Endothelial cell of umbilical vein (primary cell): ENCODE measurements at regions not wholly inside any gene's neighbourhood (a gene's known extent, or its start where the extent isn't known, plus 50 kb on each side); places are given as distances from the start of the nearest gene placed in this dataset.

Source experiments
- BruUV-seq: library from RNA; stranded (reverse); fragments of 400-500 nt; replicated peaks from 2 replicates; lab custom pipeline; 2021; lab: Mats Ljungman, UMichigan
- CTCF ChIA-PET: fragments of 300-600, 350-600 bp; sonication (Branson Sonifier 250); formaldehyde crosslinking; loops from one replicate; lab custom pipeline; 2021; ENCODE audit warnings: antibody characterized with exemption, inconsistent platforms; lab: Charles Lee
- POLR2A ChIA-PET: fragments of 300-600, 350-600 bp; sonication (Branson Sonifier 250); formaldehyde crosslinking; loops from one replicate; lab custom pipeline; 2021; ENCODE audit warnings: antibody characterized with exemption, inconsistent platforms; lab: Charles Lee
- DNase-seq: peaks from one replicate; pipeline ENCODE4 v3.0.0-alpha.2; 2011; ENCODE audit warnings: low read depth, low spot score
- FAIRE-seq: peaks from 2 replicates; lab custom pipeline; 2011; peaks lifted over from hg19 to GRCh38; lab: Jason Lieb, UNC
- H2AFZ ChIP-seq: 2 replicates; pipeline ENCODE4 v1.6.0; 2012; ENCODE audit warnings: low read depth, low read length, control low read depth, inconsistent platforms
- H3K27ac ChIP-seq: 2 replicates; pipeline ENCODE4 v1.5.1; 2011; ENCODE audit warnings: low read depth, mild to moderate bottlenecking, control low read depth, low read length, moderate library complexity; ENCODE audit not compliant: insufficient read depth
- H3K27me3 ChIP-seq, 2 experiments: 2 replicates each; pipeline versions ENCODE4 v1.6.0 to v1.6.1; 2011; ENCODE audit warnings: low read length in 2 of 2, mixed read lengths in 1 of 2; ENCODE audit not compliant: control insufficient read depth in 2 of 2, insufficient read depth in 2 of 2
- H3K36me3 ChIP-seq, 2 experiments: 2 replicates in 1 of 2; 3 replicates in 1 of 2; pipeline ENCODE4 v1.5.1; 2011; ENCODE audit warnings: low read length in 2 of 2, mild to moderate bottlenecking in 1 of 2, moderate library complexity in 1 of 2; ENCODE audit not compliant: control insufficient read depth in 2 of 2, insufficient read depth in 2 of 2; ENCODE audit errors: extremely low read depth in 1 of 2
- H3K4me1 ChIP-seq: 3 replicates; pipeline ENCODE4 v1.5.1; 2011; ENCODE audit warnings: mild to moderate bottlenecking, low read length; ENCODE audit not compliant: control insufficient read depth, insufficient read depth; ENCODE audit errors: extremely low read depth
- H3K4me2 ChIP-seq: 2 replicates; pipeline ENCODE4 v1.6.1; 2011; ENCODE audit warnings: low read length, control low read depth, mixed read lengths; ENCODE audit not compliant: insufficient read depth
- H3K4me3 ChIP-seq, 3 experiments: fragments of 200-600 bp in 1 of 3; sonication (generic), shearing (Covaris generic) in 1 of 3; replicated peaks in 1 of 3; 2 replicates each; pipeline ENCODE4 v1.5.1; 2011 to 2016; ENCODE audit warnings: control low read depth in 3 of 3, low read length in 3 of 3, mild to moderate bottlenecking in 2 of 3, inconsistent platforms in 1 of 3, low read depth in 1 of 3, moderate library complexity in 1 of 3; ENCODE audit not compliant: insufficient read depth in 1 of 3
- H3K79me2 ChIP-seq: 2 replicates; pipeline ENCODE4 v1.6.0; 2012; ENCODE audit warnings: low read length, inconsistent platforms; ENCODE audit not compliant: control insufficient read depth, insufficient read depth
- H3K9ac ChIP-seq: replicated peaks from 2 replicates; pipeline ENCODE3; 2011; ENCODE audit warnings: low read length, control low read depth; ENCODE audit not compliant: insufficient read depth; ENCODE audit errors: extremely low read depth
- H3K9me1 ChIP-seq: replicated peaks from 3 replicates; pipeline ENCODE4 v1.6.0; 2011; ENCODE audit warnings: mild to moderate bottlenecking, low read length; ENCODE audit not compliant: control insufficient read depth, insufficient read depth; ENCODE audit errors: extremely low read depth
- H3K9me3 ChIP-seq: replicated peaks from 2 replicates; pipeline ENCODE4 v1.5.1; 2012; ENCODE audit warnings: low read length, inconsistent platforms; ENCODE audit not compliant: control insufficient read depth, insufficient read depth
- H4K20me1 ChIP-seq: replicated peaks from 2 replicates; pipeline ENCODE3; 2011; ENCODE audit warnings: mild to moderate bottlenecking, low read length; ENCODE audit not compliant: control insufficient read depth, insufficient read depth; ENCODE audit errors: extremely low read depth
- EZH2 ChIP-seq: IDR thresholded peaks from 2 replicates; pipeline ENCODE4 v1.6.1; 2012; ENCODE audit warnings: borderline replicate concordance, low read depth, mild to moderate bottlenecking, moderate library complexity, low read length, inconsistent platforms; ENCODE audit not compliant: severe bottlenecking
- FOS ChIP-seq: IDR thresholded peaks from 2 replicates; pipeline ENCODE4 v1.6.1; 2011; ENCODE audit warnings: mild to moderate bottlenecking, low read length, moderate library complexity, borderline replicate concordance; ENCODE audit not compliant: insufficient read depth
- GATA2 ChIP-seq: IDR thresholded peaks from 2 replicates; pipeline ENCODE4 v1.7.0; 2011; ENCODE audit warnings: low read depth, mild to moderate bottlenecking, moderate library complexity, mixed read lengths, low read length; ENCODE audit not compliant: insufficient read length, insufficient read depth
- JUN ChIP-seq: IDR thresholded peaks from 2 replicates; pipeline ENCODE4 v1.6.1; 2011; ENCODE audit warnings: borderline replicate concordance, low read depth; ENCODE audit not compliant: insufficient read length, insufficient read depth
- MYC ChIP-seq: IDR thresholded peaks from one replicate; pipeline ENCODE4 v1.6.1; 2011; ENCODE audit warnings: mild to moderate bottlenecking, low read depth, low read length
- POLR2A ChIP-seq: IDR thresholded peaks from 2 replicates; pipeline ENCODE4 v1.6.1; 2012; ENCODE audit warnings: low read depth, mild to moderate bottlenecking, control low read depth, low read length
- POLR2AphosphoS5 ChIP-seq: IDR thresholded peaks from 2 replicates; pipeline ENCODE4 v1.6.1; 2012; ENCODE audit warnings: low read depth, mild to moderate bottlenecking, control low read depth, low read length, moderate library complexity; ENCODE audit not compliant: insufficient read depth
- dilution Hi-C: fragments of 300-500 bp; cut with MboI; formaldehyde crosslinking; loops from one replicate; pipeline ENCODE4 v1.15.0; 2019; ENCODE audit warnings: low sequenced_read_pairs; ENCODE audit not compliant: extremely low pct_ligation_motif_present
- intact Hi-C: fragments of 100-400 bp; cut with micrococcal nuclease; formaldehyde crosslinking; loops from one replicate; pipeline ENCODE4 v1.10.0; 2022
- TF ChIP-seq, protein P1 (sequence below), 2 donors: IDR thresholded peaks; 1 replicate in 1 of 2; 2 replicates in 1 of 2; pipeline ENCODE4 v1.5.1; 2011; ENCODE audit warnings: low read length in 2 of 2, mild to moderate bottlenecking in 2 of 2, moderate library complexity in 2 of 2, control low read depth in 1 of 2, inconsistent platforms in 1 of 2, low read depth in 1 of 2; ENCODE audit not compliant: insufficient read depth in 1 of 2; ENCODE audit errors: extremely low read depth in 1 of 2
- TF ChIP-seq, protein P2 (sequence below): IDR thresholded peaks from 2 replicates; pipeline ENCODE4 v1.6.1; 2011; ENCODE audit not compliant: insufficient read depth, insufficient read length

DNA sequence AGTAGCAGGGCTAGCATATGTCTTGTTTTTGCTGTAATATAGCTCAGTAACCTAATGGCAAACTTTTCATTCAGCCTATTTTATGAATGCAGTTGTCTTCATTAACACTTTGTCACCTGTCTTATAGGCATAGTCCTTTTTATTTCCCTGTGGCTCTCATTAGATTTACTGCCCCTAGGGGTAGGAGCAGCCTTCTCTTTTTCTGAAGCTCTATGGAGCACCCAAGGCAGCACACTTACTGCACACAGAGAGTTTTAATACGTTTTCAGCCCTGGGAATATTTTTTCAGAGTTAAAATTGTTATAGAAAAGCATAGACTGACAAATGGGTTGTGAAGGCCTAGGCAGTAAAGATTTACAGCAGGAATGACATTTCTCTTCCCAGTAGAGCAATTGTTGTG, 406.8 kb downstream of the TMA16 start:
- Histone ChIP-seq H3K9me1 (no peaks in the 10 kb centered on the region), H3K9me3 (no peaks in the 10 kb centered on the region), H3K27me3 (no peaks in the 10 kb centered on the region), H3K4me3 (no peak overlapping the region), H4K20me1 (no peaks in the 10 kb centered on the region), H3K9ac (no peak overlapping the region), H3K36me3 (no peaks in the 10 kb centered on the region), H3K27ac (no peak overlapping the region), H2AFZ (no peak overlapping the region), H3K4me2 (no peak overlapping the region), H3K79me2 (no peaks in the 10 kb centered on the region), H3K4me1 (no peaks in the 10 kb centered on the region)
- BruUV-seq = no TSS peak
- POLR2A ChIA-PET = no interaction called here
- DNase-seq = no peak
- no peak for FAIRE-seq
- dilution Hi-C loops (no loop called here), intact Hi-C loops (no loop called here)
- TF ChIP-seq MYC (no peak), EZH2 (no peak), JUN (no peak), FOS (no peak), POLR2A (no peak), POLR2AphosphoS5 (no peak), GATA2 (no peak)
- TF ChIP-seq, protein P1, sequence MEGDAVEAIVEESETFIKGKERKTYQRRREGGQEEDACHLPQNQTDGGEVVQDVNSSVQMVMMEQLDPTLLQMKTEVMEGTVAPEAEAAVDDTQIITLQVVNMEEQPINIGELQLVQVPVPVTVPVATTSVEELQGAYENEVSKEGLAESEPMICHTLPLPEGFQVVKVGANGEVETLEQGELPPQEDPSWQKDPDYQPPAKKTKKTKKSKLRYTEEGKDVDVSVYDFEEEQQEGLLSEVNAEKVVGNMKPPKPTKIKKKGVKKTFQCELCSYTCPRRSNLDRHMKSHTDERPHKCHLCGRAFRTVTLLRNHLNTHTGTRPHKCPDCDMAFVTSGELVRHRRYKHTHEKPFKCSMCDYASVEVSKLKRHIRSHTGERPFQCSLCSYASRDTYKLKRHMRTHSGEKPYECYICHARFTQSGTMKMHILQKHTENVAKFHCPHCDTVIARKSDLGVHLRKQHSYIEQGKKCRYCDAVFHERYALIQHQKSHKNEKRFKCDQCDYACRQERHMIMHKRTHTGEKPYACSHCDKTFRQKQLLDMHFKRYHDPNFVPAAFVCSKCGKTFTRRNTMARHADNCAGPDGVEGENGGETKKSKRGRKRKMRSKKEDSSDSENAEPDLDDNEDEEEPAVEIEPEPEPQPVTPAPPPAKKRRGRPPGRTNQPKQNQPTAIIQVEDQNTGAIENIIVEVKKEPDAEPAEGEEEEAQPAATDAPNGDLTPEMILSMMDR (IDR thresholded peaks at IDR 0.05; ENCODE audit: extremely low read depth in 1 of 2, insufficient read depth in 1 of 2, low read depth in 1 of 2, low read length in 2 of 2) = no peak
- TF ChIP-seq, protein P2, sequence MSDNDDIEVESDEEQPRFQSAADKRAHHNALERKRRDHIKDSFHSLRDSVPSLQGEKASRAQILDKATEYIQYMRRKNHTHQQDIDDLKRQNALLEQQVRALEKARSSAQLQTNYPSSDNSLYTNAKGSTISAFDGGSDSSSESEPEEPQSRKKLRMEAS = no peak
- CTCF ChIA-PET = no interaction called here
